Stomach (tissue), 8 donors: ENCODE measurements at regions not wholly inside any gene's neighbourhood (a gene's known extent, or its start where the extent isn't known, plus 50 kb on each side); places are given as distances from the start of the nearest gene placed in this dataset.

Experiments
- DNase-seq, 2 donors: peaks; one replicate each; pipeline versions ENCODE4 v3.0.0 to v3.0.0-alpha.2; 2013 to 2019
- H3K27ac ChIP-seq, 5 donors: fragments of 200-600 bp in 4 of 5; sonication (generic) in 4 of 5; one replicate each; pipeline ENCODE4 v1.5.1; 2013 to 2019; ENCODE audit warnings: mild to moderate bottlenecking in 1 of 5, moderate library complexity in 1 of 5
- H3K27me3 ChIP-seq, 3 donors: fragments of 200-600 bp; sonication (generic); one replicate each; pipeline ENCODE4 v1.5.1; 2017 to 2019; ENCODE audit warnings: mixed run types in 1 of 3
- H3K36me3 ChIP-seq, 4 donors: fragments of 200-600 bp; sonication (generic); 1 replicate in 3 of 4; 2 replicates in 1 of 4; pipeline ENCODE4 v1.5.1; 2016 to 2019
- H3K4me1 ChIP-seq, 4 donors: fragments of 200-600 bp; sonication (generic); one replicate each; pipeline ENCODE4 v1.5.1; 2016 to 2019
- H3K4me3 ChIP-seq, 4 donors: fragments of 200-600 bp; sonication (generic) in 3 of 4; one replicate each; pipeline ENCODE4 v1.5.1; 2016 to 2019; ENCODE audit warnings: mild to moderate bottlenecking in 1 of 4
- H3K9me3 ChIP-seq, 4 donors: fragments of 200-600 bp; sonication (generic); one replicate each; pipeline ENCODE4 v1.5.1; 2016 to 2019
- CTCF ChIP-seq, 7 experiments: fragments of 450-650 bp in 4 of 7; fragments of 200-600 bp in 3 of 7; sonication (generic) in 3 of 7; IDR thresholded peaks; one replicate each; pipeline ENCODE4 v1.5.1; 2016 to 2019; ENCODE audit warnings: antibody characterized with exemption in 7 of 7, control low read depth in 2 of 7, mild to moderate bottlenecking in 1 of 7
- EP300 ChIP-seq: sonication (generic); formaldehyde crosslinking; IDR thresholded peaks from one replicate; pipeline ENCODE4 v1.6.1; 2017; ENCODE audit warnings: antibody characterized with exemption
- POLR2A ChIP-seq, 4 donors: fragments of 450-650 bp; IDR thresholded peaks; one replicate each; pipeline ENCODE4 v1.6.1; 2016; ENCODE audit warnings: antibody characterized with exemption in 4 of 4, control low read depth in 2 of 4, mild to moderate bottlenecking in 1 of 4, moderate library complexity in 1 of 4
- POLR2AphosphoS5 ChIP-seq, 3 donors: sonication (generic); formaldehyde crosslinking; IDR thresholded peaks; one replicate each; pipeline ENCODE4 v1.6.1; 2016; ENCODE audit warnings: antibody characterized with exemption in 3 of 3
- WGBS, 5 donors: extraction: QIAGEN DNeasy Blood & Tissue Kit in 3 of 5; methylation state at CpG; one replicate each; pipeline versions ENCODE4 v1.1.5 to v1.1.7; 2013 to 2018; 5-methylcytosine and 5-hydroxymethylcytosine counted together
- intact Hi-C: fragments of 100-400 bp; cut with DNase I; formaldehyde crosslinking; loops from one replicate; pipeline ENCODE4 v1.15.1; 2023; ENCODE audit warnings: low total_unique reads
- donor health status: healthy with polysubstance abuse.
- donor health status: Bipolar disorder and iron deficiency.
- donor health status: healthy.

GRCh38 chr1:198873696-198874230 is 234.9 kb downstream of the PTPRC start:
- no peaks in the 10 kb centered on the region for H3K9me3 ChIP-seq
- no peak overlapping the region for H3K27ac ChIP-seq
- intact Hi-C loops = no loop called here
- H3K4me3 ChIP-seq = no peak overlapping the region
- H3K4me1 ChIP-seq = no peaks in the 10 kb centered on the region
- H3K36me3 ChIP-seq = no peaks in the 10 kb centered on the region
- DNase-seq = no peak
- TF ChIP-seq POLR2AphosphoS5 (IDR thresholded peaks at IDR 0.05) (no peak), EP300 (no peak), CTCF (IDR thresholded peaks at IDR 0.05) (no peak), POLR2A (IDR thresholded peaks at IDR 0.05) (no peak)
- H3K27me3 ChIP-seq = no peaks in the 10 kb centered on the region
- WGBS, 5 donors = 88 to 95% (median 92%) methylated on average over 2 of the region's 2 CpGs

- TF ChIP-seq EP300 (no peak), POLR2A (IDR thresholded peaks at IDR 0.05) (no peak), POLR2AphosphoS5 (IDR thresholded peaks at IDR 0.05) (no peak), CTCF (IDR thresholded peaks at IDR 0.05) (no peak)
- 81 to 94% (median 89%) methylated on average over 10 of the region's 10 CpGs for WGBS, 5 donors
- intact Hi-C loops = no loop called here
- no peaks in the 10 kb centered on the region for H3K27me3 ChIP-seq
- H3K4me3 ChIP-seq = no peak overlapping the region
- no peaks in the 10 kb centered on the region for H3K4me1 ChIP-seq
- H3K9me3 ChIP-seq = no peaks in the 10 kb centered on the region
- peak in 1 of 2 donors; percentile 18 for DNase-seq
- no peaks in the 10 kb centered on the region for H3K36me3 ChIP-seq
- no peak overlapping the region for H3K27ac ChIP-seq
Observed at GRCh38 chr1:198876371-198876871, 237.6 kb downstream of the PTPRC start.

- intact Hi-C loops = no loop called here
- no peaks in the 10 kb centered on the region for H3K9me3 ChIP-seq
- TF ChIP-seq EP300 (no peak), POLR2AphosphoS5 (IDR thresholded peaks at IDR 0.05) (no peak), POLR2A (IDR thresholded peaks at IDR 0.05) (no peak), CTCF (IDR thresholded peaks at IDR 0.05) (no peak)
- H3K27me3 ChIP-seq = no peaks in the 10 kb centered on the region
- H3K27ac ChIP-seq = no peak overlapping the region
- H3K36me3 ChIP-seq = no peaks in the 10 kb centered on the region
- no peak for DNase-seq
- no peak overlapping the region for H3K4me3 ChIP-seq
- 94 to 100% (median 95%) methylated on average over 2 of the region's 2 CpGs for WGBS, 5 donors
- no peaks in the 10 kb centered on the region for H3K4me1 ChIP-seq
Observed at GRCh38 chr1:198878566-198878965, 239.7 kb downstream of the PTPRC start.

- WGBS, 5 donors = 86 to 93% (median 88%) methylated on average over 5 of the region's 5 CpGs
- no peak for DNase-seq
- intact Hi-C loops = no loop called here
- Histone ChIP-seq H3K4me1 (no peaks in the 10 kb centered on the region), H3K27ac (no peak overlapping the region), H3K9me3 (no peaks in the 10 kb centered on the region), H3K27me3 (no peaks in the 10 kb centered on the region), H3K4me3 (no peak overlapping the region), H3K36me3 (no peaks in the 10 kb centered on the region)
- TF ChIP-seq CTCF (IDR thresholded peaks at IDR 0.05) = no peak
- no peak for TF ChIP-seq POLR2A (IDR thresholded peaks at IDR 0.05)
- no peak for TF ChIP-seq EP300
- no peak for TF ChIP-seq POLR2AphosphoS5 (IDR thresholded peaks at IDR 0.05)
Observed at GRCh38 chr1:198879711-198880306, 241.0 kb downstream of the PTPRC start.
